Osteocyte (in vitro differentiated cells): ENCODE measurements at regions not wholly inside any gene's neighbourhood (a gene's known extent, or its start where the extent isn't known, plus 50 kb on each side); places are given as distances from the start of the nearest gene placed in this dataset.

Source experiments
- DNase-seq: peaks from one replicate; pipeline ENCODE4 v3.0.0; 2021; ENCODE audit warnings: mixed read lengths; ENCODE audit not compliant: unreplicated experiment; ENCODE audit errors: extremely low spot score
- H3K27ac Mint-ChIP-seq: one replicate; pipeline ENCODE4 v1.8.0; 2021; ENCODE audit warnings: mild to moderate bottlenecking, mixed read lengths; ENCODE audit not compliant: unreplicated experiment
- H3K27me3 Mint-ChIP-seq: one replicate; pipeline ENCODE4 v1.8.0; 2021; ENCODE audit warnings: mixed read lengths; ENCODE audit not compliant: unreplicated experiment
- H3K36me3 Mint-ChIP-seq: one replicate; pipeline ENCODE4 v1.8.0; 2021; ENCODE audit warnings: mixed read lengths; ENCODE audit not compliant: unreplicated experiment
- H3K4me1 Mint-ChIP-seq: one replicate; pipeline ENCODE4 v1.8.0; 2021; ENCODE audit warnings: mixed read lengths; ENCODE audit not compliant: unreplicated experiment
- H3K4me3 Mint-ChIP-seq: one replicate; pipeline ENCODE4 v1.8.0; 2021; ENCODE audit warnings: mild to moderate bottlenecking, moderate library complexity, mixed read lengths; ENCODE audit not compliant: unreplicated experiment
- H3K9me3 Mint-ChIP-seq: one replicate; pipeline ENCODE4 v1.8.0; 2021; ENCODE audit warnings: mixed read lengths; ENCODE audit not compliant: unreplicated experiment
- TF ChIP-seq, protein P1 (sequence below): fragments of 200-600 bp; sonication (generic); IDR thresholded peaks from 2 replicates; pipeline ENCODE4 v1.5.0; 2021; ENCODE audit warnings: antibody characterized with exemption, mild to moderate bottlenecking, moderate library complexity

DNA sequence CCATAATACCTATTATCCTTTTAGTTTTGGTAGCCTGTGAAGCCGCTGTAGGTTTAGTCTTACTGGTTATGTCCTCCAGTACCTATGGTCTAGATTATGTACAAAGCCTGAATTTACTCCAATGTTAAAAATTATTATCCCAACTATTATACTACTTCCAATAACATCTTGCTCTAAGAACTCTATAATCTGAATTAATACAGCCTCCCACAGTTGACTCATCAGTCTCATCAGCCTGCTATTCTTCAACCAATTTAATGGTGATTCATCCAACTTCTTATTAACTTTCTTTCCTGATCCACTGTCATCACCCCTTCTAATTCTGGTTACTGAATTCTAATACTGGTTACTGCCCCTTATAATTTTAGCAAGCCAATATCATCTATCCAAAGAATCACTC is 370.3 kb upstream of the OPRM1 start:
- Mint-ChIP-seq H3K9me3 (no peaks in the 10 kb centered on the region), H3K4me3 (no peak overlapping the region), H3K36me3 (no peaks in the 10 kb centered on the region), H3K27me3 (no peaks in the 10 kb centered on the region), H3K27ac (no peak overlapping the region), H3K4me1 (no peaks in the 10 kb centered on the region)
- DNase-seq = no peak
- TF ChIP-seq, protein P1, sequence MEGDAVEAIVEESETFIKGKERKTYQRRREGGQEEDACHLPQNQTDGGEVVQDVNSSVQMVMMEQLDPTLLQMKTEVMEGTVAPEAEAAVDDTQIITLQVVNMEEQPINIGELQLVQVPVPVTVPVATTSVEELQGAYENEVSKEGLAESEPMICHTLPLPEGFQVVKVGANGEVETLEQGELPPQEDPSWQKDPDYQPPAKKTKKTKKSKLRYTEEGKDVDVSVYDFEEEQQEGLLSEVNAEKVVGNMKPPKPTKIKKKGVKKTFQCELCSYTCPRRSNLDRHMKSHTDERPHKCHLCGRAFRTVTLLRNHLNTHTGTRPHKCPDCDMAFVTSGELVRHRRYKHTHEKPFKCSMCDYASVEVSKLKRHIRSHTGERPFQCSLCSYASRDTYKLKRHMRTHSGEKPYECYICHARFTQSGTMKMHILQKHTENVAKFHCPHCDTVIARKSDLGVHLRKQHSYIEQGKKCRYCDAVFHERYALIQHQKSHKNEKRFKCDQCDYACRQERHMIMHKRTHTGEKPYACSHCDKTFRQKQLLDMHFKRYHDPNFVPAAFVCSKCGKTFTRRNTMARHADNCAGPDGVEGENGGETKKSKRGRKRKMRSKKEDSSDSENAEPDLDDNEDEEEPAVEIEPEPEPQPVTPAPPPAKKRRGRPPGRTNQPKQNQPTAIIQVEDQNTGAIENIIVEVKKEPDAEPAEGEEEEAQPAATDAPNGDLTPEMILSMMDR = no peak

DNA sequence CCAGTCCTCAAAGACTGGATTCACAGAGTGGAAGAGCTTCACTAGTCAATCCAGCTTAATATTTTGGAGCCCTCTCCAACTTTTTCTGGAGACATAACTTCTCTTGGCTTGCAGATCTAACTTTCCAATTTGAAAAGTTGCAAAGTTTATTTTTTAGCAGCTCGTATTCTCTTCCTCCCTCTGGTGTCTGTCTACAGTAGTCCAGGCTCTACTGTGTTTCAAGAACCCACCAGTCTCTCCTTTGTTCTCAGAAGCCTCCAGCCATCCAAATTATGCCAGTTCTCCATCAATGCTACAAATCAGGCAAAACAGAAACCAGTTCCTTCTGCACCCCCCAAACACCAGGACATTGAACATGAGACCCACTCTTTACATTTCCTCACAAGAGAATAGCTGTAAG is 376.1 kb upstream of the OPRM1 start:
- no peaks in the 10 kb centered on the region for H3K36me3 Mint-ChIP-seq
- no peak overlapping the region for H3K4me3 Mint-ChIP-seq
- no peak overlapping the region for H3K27ac Mint-ChIP-seq
- no peaks in the 10 kb centered on the region for H3K4me1 Mint-ChIP-seq
- TF ChIP-seq, protein P1 = no peak
- no peak for DNase-seq
- H3K9me3 Mint-ChIP-seq = peaks cover 10% of the 10 kb centered on the region
- peaks cover 4% of the 10 kb centered on the region for H3K27me3 Mint-ChIP-seq

DNA sequence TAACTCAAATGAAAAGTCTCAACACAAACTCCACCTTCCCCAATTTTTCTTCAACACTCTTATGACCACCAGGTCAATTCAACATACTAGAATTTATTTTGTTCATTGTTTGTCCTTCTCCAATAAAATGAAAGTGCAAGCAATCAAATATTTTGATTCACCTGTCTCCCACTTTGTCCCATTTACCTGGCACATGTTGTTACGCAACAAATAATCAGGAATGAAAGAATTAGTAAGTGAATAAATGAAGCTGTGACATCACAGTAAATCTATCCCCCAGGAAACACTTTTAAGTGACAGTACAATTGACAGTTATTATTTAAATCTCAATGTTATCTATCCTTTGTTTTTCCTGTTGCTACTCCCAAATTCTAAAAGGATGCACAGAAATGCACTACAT is 393.7 kb upstream of the OPRM1 start:
- no peaks in the 10 kb centered on the region for H3K27me3 Mint-ChIP-seq

DNA sequence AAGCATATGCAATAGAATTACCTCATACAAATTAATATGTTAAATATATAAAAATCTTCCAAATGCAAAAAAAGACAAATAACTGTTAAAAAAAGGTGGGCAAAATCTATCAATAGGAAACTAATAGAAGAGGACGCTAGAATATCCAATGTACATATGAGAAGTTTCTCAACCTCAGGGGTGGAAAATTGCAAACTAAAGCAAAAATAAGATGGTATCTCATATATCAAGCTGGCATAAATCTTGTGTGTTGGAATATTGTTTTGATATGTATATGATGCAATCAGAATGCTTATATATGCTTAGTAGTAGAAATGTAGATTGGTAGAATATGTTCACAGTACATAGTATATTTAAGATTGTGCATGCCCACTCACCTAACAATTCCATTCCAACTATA is 395.0 kb upstream of the OPRM1 start:
- no peaks in the 10 kb centered on the region for H3K27me3 Mint-ChIP-seq
- TF ChIP-seq, protein P1 = no peak
- no peak overlapping the region for H3K27ac Mint-ChIP-seq
- no peaks in the 10 kb centered on the region for H3K4me1 Mint-ChIP-seq
- no peak overlapping the region for H3K4me3 Mint-ChIP-seq
- DNase-seq = no peak
- H3K36me3 Mint-ChIP-seq = no peaks in the 10 kb centered on the region
- H3K9me3 Mint-ChIP-seq = peaks cover 1% of the 10 kb centered on the region

More for the DNA sequence above, 393.7 kb upstream of the OPRM1 start:
- no peak overlapping the region for H3K27ac Mint-ChIP-seq
- no peaks in the 10 kb centered on the region for H3K9me3 Mint-ChIP-seq
- TF ChIP-seq, protein P1 = no peak
- no peaks in the 10 kb centered on the region for H3K4me1 Mint-ChIP-seq
- H3K36me3 Mint-ChIP-seq = no peaks in the 10 kb centered on the region
- no peak for DNase-seq
- H3K4me3 Mint-ChIP-seq = no peak overlapping the region

DNA sequence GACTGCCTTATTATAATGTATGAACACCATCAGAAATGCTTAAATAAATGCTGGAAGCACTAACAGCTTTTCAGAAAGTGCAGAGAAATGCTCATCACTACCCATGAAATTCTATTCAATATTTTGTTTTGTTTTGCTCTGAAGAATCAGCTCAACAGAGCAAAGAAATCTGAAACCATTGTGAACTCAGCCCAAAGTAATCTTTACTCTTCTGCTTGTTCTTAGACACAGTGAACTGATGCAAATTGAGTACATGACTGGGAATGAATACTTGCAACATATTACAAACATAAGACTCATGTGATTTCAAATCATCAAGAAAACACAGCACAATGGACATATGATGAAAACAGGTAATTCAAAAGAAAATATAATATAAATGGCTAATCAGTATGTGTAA is 404.6 kb upstream of the OPRM1 start:
- peaks cover 2% of the 10 kb centered on the region for H3K36me3 Mint-ChIP-seq
- H3K9me3 Mint-ChIP-seq = peaks cover 22% of the 10 kb centered on the region
- H3K27me3 Mint-ChIP-seq = no peaks in the 10 kb centered on the region
- no peak for DNase-seq
- H3K4me1 Mint-ChIP-seq = peaks cover 8% of the 10 kb centered on the region
- no peak overlapping the region for H3K4me3 Mint-ChIP-seq
- TF ChIP-seq, protein P1 = no peak
- no peak overlapping the region for H3K27ac Mint-ChIP-seq
